Islet precursor cell (in vitro differentiated cells): ENCODE measurements at regions not wholly inside any gene's neighbourhood (a gene's known extent, or its start where the extent isn't known, plus 50 kb on each side); places are given as distances from the start of the nearest gene placed in this dataset.

Source experiments
- DNase-seq: peaks from one replicate; pipeline ENCODE4 v3.0.0-alpha.2; 2018

DNA sequence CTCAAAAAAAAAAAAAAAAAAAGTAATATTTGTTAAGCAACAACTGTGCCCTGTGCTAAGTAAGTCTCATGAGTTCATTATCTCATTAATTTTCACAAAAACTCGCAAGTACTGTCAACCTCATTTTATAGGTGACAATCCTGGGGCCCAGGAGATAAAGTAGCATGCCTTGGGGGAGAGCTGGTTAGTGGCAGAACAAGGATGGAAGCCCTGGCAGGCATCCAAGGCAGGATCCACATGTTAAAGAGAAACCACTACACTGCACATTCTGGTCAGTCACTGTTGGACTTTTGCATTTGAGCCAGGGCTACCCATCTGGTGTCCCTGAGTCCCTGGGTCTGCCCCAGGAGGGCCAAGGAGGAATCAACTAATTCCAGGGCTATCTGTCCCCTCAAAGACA lies 54.6 kb downstream of the ZFP36L2 start:
- no peak for DNase-seq

DNA sequence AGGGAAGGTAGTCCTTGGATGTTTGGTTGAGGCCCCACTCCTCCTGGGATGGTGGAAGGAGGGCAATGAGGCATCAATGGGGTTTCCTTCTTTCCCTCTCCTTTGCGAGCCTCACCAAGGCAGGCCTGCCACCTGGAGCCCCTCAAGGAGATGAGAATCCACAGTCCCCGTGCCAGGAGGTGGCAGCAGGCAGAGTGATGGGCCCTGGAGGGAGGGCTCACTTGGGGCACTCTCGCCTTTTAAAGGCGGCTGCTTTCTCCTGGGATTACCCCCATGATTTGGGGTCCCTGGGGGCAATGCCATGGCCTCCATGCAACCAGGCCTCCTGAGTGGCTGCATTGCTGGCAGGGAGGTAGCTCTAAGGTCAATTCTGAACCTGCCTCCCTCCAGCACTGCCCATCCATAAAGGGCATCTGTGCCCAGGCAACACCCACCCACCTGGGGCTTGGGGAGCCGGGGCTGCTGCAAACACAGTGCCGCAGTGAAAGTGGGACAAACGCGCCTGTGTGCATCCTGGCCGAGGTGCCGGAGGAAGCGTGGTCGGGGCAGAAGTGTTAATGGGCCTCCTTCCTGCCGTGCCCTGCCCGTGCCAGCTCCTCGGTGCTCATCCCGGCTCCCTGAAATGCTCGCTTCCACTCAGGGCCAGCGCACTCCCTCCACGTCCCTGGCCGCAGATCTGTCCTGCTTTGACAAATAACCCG lies 55.9 kb downstream of the ZFP36L2 start:
- DNase-seq, result no peak

DNA sequence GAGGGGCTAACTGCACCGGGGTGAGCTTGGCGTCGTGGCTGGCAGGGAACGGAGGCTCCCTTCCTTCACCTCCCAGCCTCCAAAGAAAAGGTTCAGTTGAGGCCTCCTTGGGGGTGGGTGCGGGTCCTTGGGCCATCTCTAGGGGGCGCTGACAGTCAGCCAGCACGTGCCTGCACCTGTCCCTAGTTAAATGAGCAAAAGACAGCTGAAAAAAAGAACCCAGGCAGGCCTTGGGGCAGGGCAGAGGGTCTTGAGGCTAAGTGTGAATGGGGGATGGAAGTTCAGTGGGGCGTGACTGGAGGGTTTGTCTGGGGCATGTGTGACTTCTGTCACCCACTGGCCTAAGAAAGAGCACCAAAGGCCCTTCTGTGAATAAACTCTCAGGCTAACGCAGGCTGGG lies 56.4 kb downstream of the ZFP36L2 start:
- DNase-seq, result no peak

DNA sequence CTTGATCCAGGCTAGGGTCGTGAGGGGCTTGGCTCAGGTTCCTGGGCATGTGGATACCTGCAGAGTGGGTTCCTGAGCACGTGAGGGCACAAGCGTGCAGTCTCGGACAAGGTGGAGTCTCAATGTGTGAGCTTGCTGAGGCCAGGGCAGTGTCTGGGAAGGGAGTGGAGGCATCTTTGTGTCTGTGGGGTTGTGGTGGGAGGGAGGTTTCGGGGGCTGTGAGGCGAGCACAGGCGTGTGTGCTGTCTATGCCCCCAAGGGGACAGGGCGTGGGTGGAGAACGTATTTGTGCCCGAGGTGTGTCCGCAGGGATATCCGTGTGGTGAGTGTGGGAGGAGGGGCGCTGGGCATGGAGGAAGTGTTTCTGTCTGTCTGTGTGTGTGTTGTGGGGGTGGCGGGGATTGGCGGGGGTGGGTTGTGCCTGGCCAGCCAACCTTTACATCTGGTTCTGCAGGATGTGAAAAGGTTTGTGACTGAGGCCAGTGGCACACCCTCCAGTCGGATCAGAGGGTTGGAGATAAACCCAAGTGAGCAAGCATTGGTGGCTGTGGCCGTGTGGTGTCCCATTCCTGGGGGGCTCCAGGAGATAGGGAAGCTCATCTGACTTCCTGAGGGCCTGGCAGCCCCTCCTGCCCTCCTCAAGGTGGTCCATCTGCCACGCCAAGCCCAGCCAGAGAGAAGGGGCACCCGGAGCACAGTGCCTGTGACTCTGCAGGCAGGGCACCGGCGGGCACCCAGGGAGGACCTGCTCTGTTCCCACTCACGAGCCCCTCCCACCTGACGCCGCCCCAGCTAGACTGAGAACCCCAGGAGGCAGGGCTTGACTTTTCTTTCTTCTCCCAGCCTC lies 57.1 kb downstream of the ZFP36L2 start:
- no peak for DNase-seq

DNA sequence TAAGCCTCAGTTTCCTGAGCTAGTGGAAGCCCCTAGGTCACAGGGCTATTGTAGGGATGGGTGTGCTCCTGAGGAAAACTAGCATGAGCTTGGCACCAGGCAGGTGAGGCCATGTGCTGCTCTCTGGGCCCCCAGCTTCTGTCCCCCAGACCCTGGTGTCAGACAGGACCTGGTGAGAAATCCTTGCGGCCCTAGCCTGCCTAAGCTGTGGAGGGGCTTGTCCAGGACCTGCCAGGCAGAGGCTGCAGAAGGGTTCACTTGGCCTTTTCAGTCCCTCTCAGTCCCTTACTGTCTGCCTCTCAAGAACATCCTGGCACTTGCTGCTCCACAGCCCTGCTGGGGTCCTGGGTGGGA lies 58.4 kb downstream of the ZFP36L2 start:
- no peak for DNase-seq

DNA sequence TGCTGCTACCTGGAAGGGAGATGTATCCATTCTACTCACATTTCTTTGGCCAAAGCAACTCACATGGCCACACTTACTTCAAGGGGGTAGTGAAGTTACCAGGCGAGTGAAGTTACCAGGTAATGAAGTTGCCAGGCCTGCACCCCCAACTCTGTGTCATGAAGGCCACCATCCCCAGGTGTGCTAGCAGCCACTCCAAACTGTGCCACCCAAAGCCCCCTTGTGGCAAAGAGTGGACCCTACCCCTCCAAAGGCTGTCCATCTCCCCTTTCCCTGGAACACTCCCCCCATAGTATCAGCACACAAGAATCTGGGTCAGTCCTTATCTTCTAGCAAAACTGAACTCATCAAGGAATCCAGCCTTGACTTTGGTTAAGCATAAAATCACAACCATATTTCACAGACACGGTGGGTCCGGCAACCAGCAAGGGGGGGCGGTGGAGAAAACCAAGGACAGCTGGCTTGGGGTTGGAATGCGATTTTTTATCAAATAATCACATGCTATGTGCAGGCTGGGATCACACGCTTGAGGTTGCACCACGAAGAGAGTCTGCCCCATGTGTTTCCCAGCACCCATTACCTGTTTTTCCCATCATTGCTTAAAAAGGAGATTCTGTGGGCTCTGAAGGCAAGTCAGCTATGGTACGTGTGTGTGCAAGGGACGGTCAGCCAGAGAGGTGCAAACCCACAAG lies 60.9 kb downstream of the ZFP36L2 start:
- DNase-seq, result no peak

DNA sequence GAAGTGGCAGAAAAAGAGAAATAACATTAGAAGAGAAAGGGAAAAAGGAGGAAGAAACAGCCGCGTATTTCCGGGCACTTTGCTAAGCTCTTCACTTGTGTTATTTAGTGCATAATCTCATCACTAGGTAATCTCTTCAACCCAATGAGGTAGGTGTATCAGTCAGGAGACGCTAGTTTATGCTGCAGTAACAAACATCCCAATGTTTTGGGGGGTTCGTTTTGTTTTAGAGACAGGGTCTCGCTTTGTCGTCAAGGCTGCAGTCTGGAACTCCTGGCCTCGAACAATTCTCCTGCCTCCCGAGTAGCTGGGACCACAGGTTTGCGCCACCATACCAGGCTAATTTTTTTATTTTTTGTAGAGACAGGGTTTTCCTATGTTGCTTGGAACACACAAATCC lies 61.7 kb downstream of the ZFP36L2 start:
- DNase-seq, result no peak

DNA sequence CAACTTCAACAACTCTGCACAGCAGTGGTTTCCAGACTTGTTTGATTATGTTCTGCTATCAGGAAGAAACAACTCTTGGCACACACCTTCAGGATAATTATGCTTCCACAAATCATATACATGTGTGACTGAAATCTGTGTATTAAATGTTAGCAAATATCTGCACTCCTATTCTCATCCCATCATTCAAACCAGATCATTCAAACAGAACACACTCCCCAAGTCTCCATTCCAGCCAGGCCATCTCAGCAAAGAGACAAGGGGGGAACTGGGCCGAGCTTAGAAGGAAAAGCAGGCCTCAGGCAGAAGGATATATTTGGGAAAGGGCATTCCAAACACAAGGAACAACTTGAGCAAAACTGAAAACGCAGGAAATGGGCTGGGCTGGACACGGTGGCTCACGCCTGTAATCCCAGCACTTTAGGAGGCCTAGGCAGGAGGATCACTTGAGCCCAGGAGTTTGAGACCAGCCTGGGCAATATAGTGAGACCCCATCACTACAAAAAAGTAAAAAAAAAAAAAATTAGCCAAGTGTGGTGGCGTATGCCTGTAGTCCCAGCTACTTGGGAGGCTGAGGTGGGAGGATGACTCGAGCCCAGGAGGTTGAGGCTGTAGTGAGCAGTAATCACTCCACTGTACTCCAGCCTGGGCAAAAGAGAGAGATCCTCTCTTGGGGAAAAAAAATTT lies 62.7 kb downstream of the ZFP36L2 start:
- peak; percentile 43 for DNase-seq

DNA sequence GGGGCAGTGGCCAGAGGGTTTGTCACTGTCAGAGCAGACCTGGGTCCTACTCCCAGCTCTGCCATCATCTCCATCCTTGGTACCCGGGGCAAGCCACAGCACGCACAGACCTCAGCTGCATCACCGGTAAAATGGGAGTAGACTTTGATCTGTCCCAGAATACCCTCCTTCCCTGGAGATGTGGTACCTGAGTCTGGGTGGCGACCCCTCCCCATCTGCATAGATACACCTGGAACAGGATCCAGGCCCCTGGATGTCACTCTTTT lies 64.0 kb downstream of the ZFP36L2 start:
- DNase-seq, result no peak

DNA sequence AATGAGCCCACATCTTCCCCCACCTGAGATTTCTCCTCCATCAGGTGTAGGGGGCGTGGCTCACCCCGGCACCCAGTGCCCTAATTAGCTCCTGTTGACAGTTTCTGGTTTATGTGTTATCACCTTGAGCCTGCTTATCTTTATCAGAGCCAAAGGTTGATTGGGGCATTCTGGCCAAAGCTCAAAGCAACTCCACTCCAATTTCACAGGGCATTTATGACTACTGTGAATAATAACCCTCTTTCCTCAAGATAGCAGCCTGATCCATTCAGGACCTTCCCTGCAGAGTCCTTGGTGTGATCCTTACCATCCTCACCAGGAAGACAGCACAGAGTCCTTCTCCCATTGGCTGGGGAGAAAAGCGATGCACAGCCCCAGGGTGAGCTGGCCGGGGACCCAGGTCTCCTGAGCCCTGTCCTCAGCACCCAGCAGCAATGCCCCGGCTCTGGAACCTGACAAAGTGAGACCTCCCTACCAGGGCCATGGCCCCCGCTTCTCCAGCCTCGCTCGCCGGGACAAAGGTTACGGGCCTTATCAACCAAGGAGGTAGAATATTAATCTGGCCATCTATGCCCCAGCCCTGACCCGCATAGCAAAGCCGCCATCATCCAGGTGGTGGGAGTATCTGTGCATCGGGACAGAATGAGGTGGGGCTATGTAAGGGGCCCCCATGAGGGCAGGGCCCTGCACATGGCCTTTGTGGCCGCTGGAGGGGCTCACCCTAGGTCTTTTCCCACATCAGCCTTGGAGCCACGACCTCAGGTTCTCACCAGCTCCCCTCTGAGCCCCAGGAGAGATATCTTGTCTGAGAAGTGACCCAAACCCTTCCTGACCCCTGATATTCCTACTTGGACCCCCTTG lies 64.5 kb downstream of the ZFP36L2 start:
- peak; percentile 50 for DNase-seq

DNA sequence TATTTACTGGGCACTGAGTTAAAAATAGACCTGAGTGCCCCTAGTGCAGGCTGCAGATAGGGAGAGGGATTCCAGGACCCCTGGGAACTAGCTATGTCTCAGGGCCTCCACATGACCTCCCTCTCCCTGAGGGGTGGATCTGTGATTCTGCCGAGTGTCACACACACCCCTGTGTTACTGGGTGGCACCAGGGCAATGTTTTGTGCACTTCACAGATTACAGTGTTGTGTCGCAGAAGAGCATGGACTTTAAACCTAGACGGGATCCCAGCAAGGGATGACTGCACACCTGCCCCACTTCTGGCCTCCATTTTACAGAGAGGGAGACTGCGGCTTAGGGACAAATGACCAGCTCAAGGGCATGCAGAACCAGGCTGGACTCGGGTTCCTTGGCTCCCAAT lies 65.6 kb downstream of the ZFP36L2 start:
- no peak for DNase-seq

DNA sequence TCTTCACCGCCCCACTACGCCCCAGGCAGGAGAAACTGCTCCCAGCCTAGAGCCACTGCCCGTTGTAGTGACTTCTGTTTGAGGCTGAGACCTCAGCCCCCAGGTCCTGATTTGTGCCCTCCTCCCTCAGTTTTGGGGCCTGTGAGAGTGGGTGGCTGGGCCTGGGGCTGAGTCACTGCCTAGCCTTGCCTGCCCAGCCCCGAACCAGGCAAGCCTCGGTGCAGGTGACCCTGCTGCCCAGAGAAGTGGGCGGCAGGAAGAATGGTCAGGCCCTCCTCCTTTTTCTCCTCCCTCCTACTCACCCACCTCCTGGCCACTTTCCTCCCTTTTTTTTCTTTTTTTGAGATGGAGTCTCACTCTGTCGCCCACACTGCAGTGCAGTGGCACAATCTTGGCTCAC lies 66.6 kb downstream of the ZFP36L2 start:
- peak; percentile 45 for DNase-seq

DNA sequence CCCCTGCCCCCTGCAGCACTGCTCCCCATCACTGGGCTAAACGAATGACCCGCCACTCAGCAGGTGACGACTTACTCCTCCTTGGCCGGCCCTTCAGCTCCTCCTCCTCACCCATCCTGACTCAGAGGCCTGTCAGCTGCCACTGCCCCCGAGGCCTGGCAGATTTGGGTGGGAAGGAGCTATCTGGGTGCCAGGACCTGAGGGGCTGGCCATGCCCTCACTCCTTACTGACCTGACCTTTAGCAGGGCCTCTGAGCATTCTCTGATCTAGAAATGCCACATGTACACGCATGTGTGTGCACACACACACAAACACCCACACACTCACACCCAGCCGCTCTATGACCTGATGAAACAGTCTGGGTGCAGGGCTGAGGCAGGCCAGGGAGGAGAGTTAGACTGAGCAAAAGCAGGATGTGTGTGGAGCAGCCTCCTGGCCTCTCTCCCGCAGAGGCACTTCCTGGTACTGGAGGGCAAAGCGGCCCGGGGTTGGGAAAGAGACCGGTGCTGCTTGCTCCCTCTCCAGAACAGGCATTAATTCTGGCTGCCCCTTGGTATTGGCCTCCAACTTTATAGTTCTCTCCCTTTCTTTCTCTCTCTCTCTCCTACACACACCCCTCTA lies 68.0 kb downstream of the ZFP36L2 start:
- DNase-seq, result peak; percentile 66

DNA sequence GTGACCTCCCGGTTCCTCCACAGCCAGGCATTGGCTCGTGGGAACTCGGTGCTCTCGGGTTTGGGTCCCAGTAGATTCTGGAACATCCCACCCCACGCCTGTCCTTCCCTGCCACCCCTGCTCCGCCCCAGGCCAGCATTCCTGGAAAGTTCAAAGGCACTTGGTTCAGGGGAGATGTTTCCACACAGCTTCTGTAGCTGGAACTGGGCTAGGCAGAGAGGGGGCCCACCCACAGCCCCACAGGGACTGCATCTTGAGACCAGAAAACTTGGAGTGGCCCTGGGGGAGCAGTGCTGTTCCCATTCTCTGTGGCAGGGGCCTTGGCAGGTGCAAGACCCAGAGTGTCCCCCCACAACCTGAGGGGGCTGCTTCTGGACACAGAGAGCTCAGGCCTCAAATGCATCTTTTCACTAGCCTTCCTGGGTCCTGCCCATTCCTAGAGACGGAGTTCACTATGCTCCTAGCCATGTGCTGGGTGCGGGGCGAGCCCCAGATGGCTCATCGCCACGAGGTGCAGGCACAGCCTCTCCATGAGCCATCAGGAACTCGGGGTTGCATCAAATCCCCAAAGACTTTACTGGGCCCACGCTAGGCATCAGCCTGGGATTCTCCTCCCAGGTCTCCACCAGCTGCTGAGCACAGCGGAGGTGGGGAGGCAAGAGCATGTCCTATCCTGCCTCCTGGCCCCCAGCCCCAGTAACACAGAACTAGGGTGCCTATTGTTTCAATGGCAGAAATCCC lies 68.7 kb downstream of the ZFP36L2 start:
- peak; percentile 46 for DNase-seq

DNA sequence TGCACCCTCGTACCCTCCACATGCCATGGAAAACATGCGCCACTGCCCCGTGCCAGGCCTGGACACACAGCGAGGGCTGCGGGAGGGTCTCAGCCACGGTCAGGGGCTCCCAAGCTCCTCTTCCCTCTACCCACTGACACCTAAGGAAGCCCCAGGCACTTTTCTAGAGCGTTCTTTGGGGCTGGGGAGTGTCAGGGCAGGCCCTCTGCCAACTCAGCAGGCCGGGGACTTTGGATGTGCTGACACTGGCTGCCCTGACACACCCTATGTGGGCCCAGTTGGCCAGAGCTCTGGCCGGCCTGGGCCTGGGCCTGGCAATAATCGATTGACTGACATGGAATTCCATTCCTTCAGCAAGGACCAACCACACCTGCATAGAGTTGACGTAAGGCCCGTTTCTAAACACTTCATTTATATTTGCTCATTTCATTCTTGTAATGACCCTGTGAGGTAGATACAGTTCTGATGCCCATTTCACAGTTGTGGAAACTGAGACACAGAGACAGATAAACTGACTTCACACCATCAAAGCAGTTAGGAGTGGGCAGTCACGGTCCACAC lies 70.5 kb downstream of the ZFP36L2 start:
- DNase-seq, result no peak

DNA sequence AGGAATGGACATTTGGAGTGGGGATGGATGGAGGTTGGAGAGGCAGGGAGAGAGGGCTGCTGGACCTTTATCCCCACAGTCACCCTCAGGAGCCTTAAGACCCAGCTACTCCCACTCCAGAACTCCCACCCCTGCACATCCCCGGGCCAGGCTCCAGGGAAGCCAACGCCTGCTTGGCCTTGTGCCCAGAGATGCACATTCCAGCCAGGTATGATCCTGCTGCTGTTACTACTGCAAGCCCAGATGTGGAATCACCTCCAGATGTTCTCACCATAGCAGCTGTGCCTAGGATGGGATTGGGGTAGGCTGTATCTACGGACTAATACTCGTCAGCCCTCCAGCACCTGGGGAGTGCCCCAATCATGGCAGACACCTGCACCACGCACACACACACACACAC lies 71.7 kb downstream of the ZFP36L2 start:
- DNase-seq, result no peak

DNA sequence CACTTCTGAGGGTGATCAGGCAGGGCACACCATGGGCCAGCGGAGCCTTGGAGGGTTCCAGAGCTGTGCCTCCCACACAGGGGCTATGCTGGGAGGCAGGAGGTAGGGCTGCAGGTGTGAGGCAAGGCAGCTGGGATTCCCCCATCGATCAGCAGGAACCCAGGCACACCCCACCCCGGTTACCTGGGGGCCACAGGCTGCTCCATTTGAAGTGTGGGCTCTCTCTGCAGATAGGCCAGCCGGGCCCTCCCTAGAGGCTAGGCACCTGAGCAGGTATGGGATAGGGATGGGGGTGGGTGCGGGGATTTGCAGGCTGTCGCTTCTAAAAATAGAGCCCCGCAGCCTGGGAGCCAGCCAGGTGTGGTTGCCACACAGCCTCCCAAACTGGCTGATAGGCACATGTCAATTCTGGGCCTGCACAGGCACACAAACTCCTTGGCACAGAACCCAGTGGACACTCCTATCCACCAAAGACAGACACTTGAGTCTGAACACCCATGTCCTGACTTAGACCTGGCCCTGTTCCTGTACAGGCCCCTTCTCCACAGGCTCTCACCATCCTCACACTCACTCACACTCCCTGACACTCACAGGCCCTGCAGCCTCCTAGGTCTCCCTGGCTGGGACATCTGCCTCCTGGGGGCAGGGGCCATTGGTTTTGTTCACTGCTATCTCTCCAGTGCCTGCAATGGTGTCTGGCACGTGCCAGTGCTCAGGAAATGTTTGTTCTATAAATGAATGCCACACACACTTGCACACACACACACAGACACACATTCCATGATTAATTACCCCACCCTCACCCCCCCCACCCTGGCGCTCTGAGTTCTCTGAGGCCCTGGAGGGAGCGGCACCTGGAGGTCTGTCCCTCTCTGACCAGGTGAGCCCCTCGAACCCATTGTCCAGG lies 73.4 kb downstream of the ZFP36L2 start:
- DNase-seq, result no peak

DNA sequence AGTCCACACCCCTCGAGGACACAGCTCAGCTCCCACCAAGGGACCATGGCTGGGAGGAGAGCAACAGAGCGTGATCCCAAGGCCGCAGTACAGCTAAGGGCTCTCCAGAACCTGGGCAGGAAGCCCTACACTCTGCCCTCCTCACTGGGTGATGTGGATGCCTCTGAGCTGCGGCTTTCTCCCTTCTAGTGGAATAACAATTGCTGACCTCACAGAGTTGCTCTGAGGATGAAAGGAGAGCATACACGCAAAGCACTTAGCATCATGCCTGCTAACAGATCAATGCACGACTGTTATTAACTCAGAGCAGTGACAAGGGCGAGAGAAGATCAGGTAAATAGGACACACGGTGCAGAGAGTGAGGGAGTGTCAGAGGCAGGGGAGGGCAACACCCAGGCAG lies 74.2 kb downstream of the ZFP36L2 start:
- DNase-seq, result no peak

DNA sequence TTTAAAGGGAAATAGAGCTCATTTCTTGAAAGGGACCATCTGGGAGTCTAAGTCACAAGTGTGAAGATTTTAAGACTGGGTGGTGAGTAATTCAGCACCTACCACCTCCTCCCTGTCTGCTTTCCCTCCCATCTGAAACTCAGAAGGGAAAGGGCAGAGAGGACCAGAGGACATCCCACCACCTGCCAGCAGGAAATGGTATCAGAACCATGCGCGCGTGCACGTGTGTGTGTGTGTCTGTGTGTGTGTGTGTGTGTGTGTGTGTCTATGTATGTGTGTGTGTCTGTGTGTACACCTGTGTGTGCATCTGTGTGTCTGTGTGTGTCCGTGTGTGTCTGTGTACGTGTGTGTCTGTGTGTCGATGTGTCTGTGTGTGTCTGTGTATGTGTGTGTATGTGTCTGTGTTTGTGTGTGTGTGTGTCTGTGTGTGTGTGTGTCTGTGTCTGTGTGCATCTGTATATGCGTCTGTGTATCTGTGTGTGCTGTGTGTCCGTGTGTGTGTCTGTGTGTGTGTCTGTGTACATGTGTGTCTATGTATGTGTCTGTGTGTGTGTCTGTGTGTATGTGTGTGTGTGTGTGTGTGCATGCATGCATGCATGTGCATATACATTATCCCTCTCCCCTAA lies 76.8 kb downstream of the ZFP36L2 start:
- no peak for DNase-seq

DNA sequence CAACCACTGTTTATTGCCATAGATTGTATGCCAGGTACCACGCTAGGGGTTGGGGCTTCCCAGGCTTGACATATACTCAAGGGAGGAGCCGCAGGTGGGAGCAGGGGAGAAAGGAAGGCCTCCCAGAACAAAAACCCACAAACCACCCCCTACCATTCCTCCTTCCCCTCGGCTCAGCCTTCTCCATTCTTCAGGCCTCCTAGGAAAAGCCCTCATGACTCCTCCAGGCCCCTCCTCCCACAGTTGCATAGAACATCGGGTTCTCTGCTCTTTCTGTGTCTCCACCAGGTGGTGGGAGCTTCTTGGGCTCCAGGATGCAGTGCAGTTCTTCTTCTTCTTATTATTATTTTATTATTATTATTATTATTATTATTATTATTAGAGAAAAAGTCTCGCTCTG lies 80.3 kb downstream of the ZFP36L2 start:
- no peak for DNase-seq
